ENCODE measurements at regions not wholly inside any gene's neighbourhood (a gene's known extent, or its start where the extent isn't known, plus 50 kb on each side); places are given as distances from the start of the nearest gene placed in this dataset.

GRCh38 chr12:98294051-98294805, 221.2 kb upstream of the TMPO start:
- no peak for ATAC-seq
- in situ Hi-C loops (cut with MboI) = no loop called here

GRCh38 chr12:98295681-98296080, 219.7 kb upstream of the TMPO start:
- FAIRE-seq = no peak
- POLR2A ChIA-PET = no interaction called here
- TF ChIP-seq ZNF239 (CRISPR knock-in tag; IDR thresholded peaks at IDR 0.05) (no peak), E4F1 (CRISPR knock-in tag; IDR thresholded peaks at IDR 0.05; ENCODE audit: borderline replicate concordance) (no peak), ZNF764 (CRISPR knock-in tag; IDR thresholded peaks at IDR 0.05; ENCODE audit: low read depth) (no peak), HLTF (IDR thresholded peaks at IDR 0.05) (no peak), NR2F6 (CRISPR knock-in tag; IDR thresholded peaks at IDR 0.05) (no peak), POLR2H (tag; IDR thresholded peaks at IDR 0.05; ENCODE audit: low read depth) (no peak), ZC3H4 (CRISPR knock-in tag; IDR thresholded peaks at IDR 0.05; ENCODE audit: borderline replicate concordance) (no peak), POLR2G (IDR thresholded peaks at IDR 0.05; ENCODE audit: low read depth, low read length) (no peak), ZNF589 (CRISPR knock-in tag; IDR thresholded peaks at IDR 0.05; ENCODE audit: low read depth) (no peak), ZZZ3 (IDR thresholded peaks at IDR 0.05) (no peak), DACH1 (IDR thresholded peaks at IDR 0.05; ENCODE audit: partially characterized antibody) (no peak), SMARCA5 (IDR thresholded peaks at IDR 0.05) (no peak), TGIF2 (CRISPR knock-in tag; IDR thresholded peaks at IDR 0.05) (no peak)

More at GRCh38 chr12:98294051-98294805, 221.2 kb upstream of the TMPO start:
- POLR2A ChIA-PET = no interaction called here
- Histone ChIP-seq H3K9me1 (ENCODE audit: control insufficient read depth, insufficient read depth, low read length) (no peaks in the 10 kb centered on the region), H3K36me3 (ENCODE audit: control insufficient read depth, insufficient read depth, low read length) (no peaks in the 10 kb centered on the region), H2AFZ (ENCODE audit: low read depth, low read length) (no peak overlapping the region), H3K79me2 (ENCODE audit: control insufficient read depth, insufficient read depth, low read length) (no peaks in the 10 kb centered on the region), H4K20me1 (replicated peaks; ENCODE audit: control insufficient read depth, insufficient read depth, low read length) (no peaks in the 10 kb centered on the region; the same call in 1 of the 2 replicates), H3K4me2 (ENCODE audit: insufficient read depth, low read length) (no peak overlapping the region), H3K9ac (ENCODE audit: insufficient read depth in 1 of 2, low read depth in 2 of 2, low read length in 2 of 2) (no peak overlapping the region), H3K27me3 (ENCODE audit: control insufficient read depth in 2 of 2, insufficient read depth in 2 of 2, low read length in 2 of 2) (no peaks in the 10 kb centered on the region), H3K4me3 (no peak overlapping the region), H3K27ac (ENCODE audit: extremely low read depth, low read depth, low read length) (no peak overlapping the region), H3K9me3 (replicated peaks; ENCODE audit: control insufficient read depth, insufficient read depth, low read depth, low read length) (no peaks in the 10 kb centered on the region), H3K4me1 (replicated peaks in 1 of 2; ENCODE audit: control insufficient read depth in 2 of 2, insufficient read depth in 2 of 2, low read length in 2 of 2) (no peaks in the 10 kb centered on the region)
- WGBS (ENCODE audit: insufficient coverage, low coverage, missing lambda C conversion rate) = 7% methylated on average over 1 of the region's 1 CpG
- no peak for DNase-seq (ENCODE audit: extremely low read depth in 1 of 4, low spot score in 3 of 4)
- intact Hi-C loops (cut with micrococcal nuclease) = no loop called here
- FAIRE-seq = no peak
- CTCF ChIA-PET (ENCODE audit: low intra/inter-chr PET ratio) = no interaction called here
- BruUV-seq (replicated peaks) = no TSS peak
- TF ChIP-seq TGIF2 (CRISPR knock-in tag; IDR thresholded peaks at IDR 0.05) = no peak

More at GRCh38 chr12:98295681-98296080, 219.7 kb upstream of the TMPO start:
- intact Hi-C loops (cut with micrococcal nuclease) = no loop called here
- Histone ChIP-seq H3K36me3 (ENCODE audit: control insufficient read depth, insufficient read depth, low read length) (no peaks in the 10 kb centered on the region), H3K9me3 (replicated peaks; ENCODE audit: control insufficient read depth, insufficient read depth, low read depth, low read length) (no peaks in the 10 kb centered on the region), H3K4me3 (no peak overlapping the region), H2AFZ (ENCODE audit: low read depth, low read length) (no peak overlapping the region), H3K27ac (ENCODE audit: extremely low read depth, low read depth, low read length) (no peak overlapping the region), H3K4me1 (replicated peaks in 1 of 2; ENCODE audit: control insufficient read depth in 2 of 2, insufficient read depth in 2 of 2, low read length in 2 of 2) (no peaks in the 10 kb centered on the region), H3K4me2 (ENCODE audit: insufficient read depth, low read length) (no peak overlapping the region), H3K79me2 (ENCODE audit: control insufficient read depth, insufficient read depth, low read length) (no peaks in the 10 kb centered on the region), H4K20me1 (replicated peaks; ENCODE audit: control insufficient read depth, insufficient read depth, low read length) (no peaks in the 10 kb centered on the region; the same call in 1 of the 2 replicates), H3K9ac (ENCODE audit: insufficient read depth in 1 of 2, low read depth in 2 of 2, low read length in 2 of 2) (no peak overlapping the region), H3K9me1 (ENCODE audit: control insufficient read depth, insufficient read depth, low read length) (no peaks in the 10 kb centered on the region), H3K27me3 (ENCODE audit: control insufficient read depth in 2 of 2, insufficient read depth in 2 of 2, low read length in 2 of 2) (no peaks in the 10 kb centered on the region)
- 0% methylated on average over 2 of the region's 2 CpGs for WGBS (ENCODE audit: insufficient coverage, low coverage, missing lambda C conversion rate)
- DNase-seq (ENCODE audit: extremely low read depth in 1 of 4, low spot score in 3 of 4) (no peak), ATAC-seq (no peak)
- BruUV-seq (replicated peaks) = no TSS peak
- in situ Hi-C loops (cut with MboI) = no loop called here
- CTCF ChIA-PET (ENCODE audit: low intra/inter-chr PET ratio) = no interaction called here

Data from K562 (cell line).